Upper lobe of right lung (tissue), 1 donor: ENCODE measurements at regions not wholly inside any gene's neighbourhood (a gene's known extent, or its start where the extent isn't known, plus 50 kb on each side); places are given as distances from the start of the nearest gene placed in this dataset.
A peak's percentile ranks its signal among the peaks of the same experiment; 100 is the strongest.

Source experiments
- ATAC-seq: fragments of 200-7000 bp; cut with Tn5 transposase; one replicate; pipeline ENCODE4 v1.9.1; 2020; ENCODE audit warnings: mild to moderate bottlenecking, moderate library complexity
- DNase-seq: peaks from one replicate; pipeline ENCODE4 v3.0.0-alpha.2; 2020
- H3K27ac ChIP-seq: fragments of 200-600 bp; one replicate; pipeline ENCODE4 v1.8.0; 2022
- H3K27me3 ChIP-seq: fragments of 200-600 bp; one replicate; pipeline ENCODE4 v1.8.0; 2022; ENCODE audit warnings: mild to moderate bottlenecking
- H3K36me3 ChIP-seq: fragments of 200-600 bp; one replicate; pipeline ENCODE4 v1.8.0; 2022
- H3K4me1 ChIP-seq: fragments of 200-600 bp; one replicate; pipeline ENCODE4 v1.8.0; 2022
- H3K4me3 ChIP-seq: fragments of 200-600 bp; one replicate; pipeline ENCODE4 v1.8.0; 2022; ENCODE audit warnings: mild to moderate bottlenecking
- H3K9me3 ChIP-seq: fragments of 200-600 bp; one replicate; pipeline ENCODE4 v1.8.0; 2022
- CTCF ChIP-seq: fragments of 200-600 bp; IDR thresholded peaks from one replicate; pipeline ENCODE4 v1.8.0; 2022; ENCODE audit warnings: antibody characterized with exemption
- intact Hi-C: fragments of 100-400 bp; cut with DNase I; formaldehyde crosslinking; loops from one replicate; pipeline ENCODE4 v1.11.0; 2022
- donor health status: DM: no; HTN: yes; CAD: no; lungs with severe emphysema.

GRCh38 chr9:118444403-118444802 lies 740.2 kb downstream of the TLR4 start:
- Histone ChIP-seq H3K27me3 (no peaks in the 10 kb centered on the region), H3K4me3 (no peak overlapping the region), H3K27ac (no peak overlapping the region), H3K36me3 (no peaks in the 10 kb centered on the region), H3K9me3 (no peaks in the 10 kb centered on the region), H3K4me1 (no peaks in the 10 kb centered on the region)
- no peak for TF ChIP-seq CTCF
- intact Hi-C loops = no loop called here
- DNase-seq (no peak), ATAC-seq (no peak)

- intact Hi-C loops = no loop called here
- Histone ChIP-seq H3K27me3 (no peaks in the 10 kb centered on the region), H3K36me3 (no peaks in the 10 kb centered on the region), H3K27ac (no peak overlapping the region), H3K4me1 (no peaks in the 10 kb centered on the region), H3K9me3 (no peaks in the 10 kb centered on the region), H3K4me3 (no peak overlapping the region)
- no peak for ATAC-seq
- TF ChIP-seq CTCF = no peak
- peak; percentile 37 for DNase-seq
Measured at GRCh38 chr9:118446943-118447639, 742.9 kb downstream of the TLR4 start.

DNA sequence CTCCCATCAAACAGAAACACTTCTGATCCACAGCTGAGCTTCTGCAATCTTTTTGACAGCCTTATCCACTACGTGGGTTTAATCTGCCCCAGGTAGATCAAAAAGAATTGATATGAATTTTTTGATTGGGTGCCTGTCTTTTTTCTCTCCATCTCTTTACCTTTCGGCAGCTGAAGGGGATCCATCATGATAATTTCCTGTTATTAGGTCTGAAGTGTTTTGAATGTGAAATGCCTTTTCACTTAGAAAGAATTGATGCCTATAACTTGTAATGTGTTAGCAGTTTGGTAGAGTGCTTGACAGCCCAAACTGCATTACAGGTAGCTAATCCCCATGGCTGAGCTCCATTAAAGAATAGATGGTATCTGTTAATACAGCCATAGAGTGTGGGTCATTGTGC lies 745.4 kb downstream of the TLR4 start:
- intact Hi-C loops = no loop called here
- no peak overlapping the region for H3K4me3 ChIP-seq

GRCh38 chr9:118455259-118455658 lies 751.1 kb downstream of the TLR4 start:
- intact Hi-C loops = no loop called here
- H3K36me3 ChIP-seq = no peaks in the 10 kb centered on the region
- ATAC-seq (no peak), DNase-seq (no peak)
- no peak overlapping the region for H3K4me3 ChIP-seq
- H3K9me3 ChIP-seq = no peaks in the 10 kb centered on the region
- no peak for TF ChIP-seq CTCF
- H3K27me3 ChIP-seq = peaks cover 4% of the 10 kb centered on the region
- H3K27ac ChIP-seq = no peak overlapping the region
- H3K4me1 ChIP-seq = no peaks in the 10 kb centered on the region

More for the DNA sequence above, 745.4 kb downstream of the TLR4 start:
- Histone ChIP-seq H3K27me3 (peaks cover 4% of the 10 kb centered on the region), H3K27ac (no peak overlapping the region), H3K36me3 (no peaks in the 10 kb centered on the region), H3K9me3 (no peaks in the 10 kb centered on the region), H3K4me1 (no peaks in the 10 kb centered on the region)
- ATAC-seq (no peak), DNase-seq (no peak)
- no peak for TF ChIP-seq CTCF

- no peak overlapping the region for H3K27ac ChIP-seq
- ATAC-seq (no peak), DNase-seq (no peak)
- H3K4me1 ChIP-seq = no peaks in the 10 kb centered on the region
- H3K36me3 ChIP-seq = no peaks in the 10 kb centered on the region
- intact Hi-C loops = no loop called here
- no peak overlapping the region for H3K4me3 ChIP-seq
- H3K27me3 ChIP-seq = peaks cover 4% of the 10 kb centered on the region
- no peaks in the 10 kb centered on the region for H3K9me3 ChIP-seq
- TF ChIP-seq CTCF = no peak
Measured at GRCh38 chr9:118455788-118456187, 751.6 kb downstream of the TLR4 start.
